HG03159 (cell line): ENCODE measurements at regions not wholly inside any gene's neighbourhood (a gene's known extent, or its start where the extent isn't known, plus 50 kb on each side); places are given as distances from the start of the nearest gene placed in this dataset.
"Not testable (repeated sequence)": the region's sequence is repeated elsewhere in the genome, so short reads cannot be mapped to it uniquely, and the experiment has no call there.

Experiments used
- ATAC-seq: cut with Tn5 transposase; IDR thresholded peaks from one replicate; pipeline ENCODE4 v1.9.1; 2021; ENCODE audit warnings: mild to moderate bottlenecking, moderate library complexity; ENCODE audit not compliant: unreplicated experiment

DNA sequence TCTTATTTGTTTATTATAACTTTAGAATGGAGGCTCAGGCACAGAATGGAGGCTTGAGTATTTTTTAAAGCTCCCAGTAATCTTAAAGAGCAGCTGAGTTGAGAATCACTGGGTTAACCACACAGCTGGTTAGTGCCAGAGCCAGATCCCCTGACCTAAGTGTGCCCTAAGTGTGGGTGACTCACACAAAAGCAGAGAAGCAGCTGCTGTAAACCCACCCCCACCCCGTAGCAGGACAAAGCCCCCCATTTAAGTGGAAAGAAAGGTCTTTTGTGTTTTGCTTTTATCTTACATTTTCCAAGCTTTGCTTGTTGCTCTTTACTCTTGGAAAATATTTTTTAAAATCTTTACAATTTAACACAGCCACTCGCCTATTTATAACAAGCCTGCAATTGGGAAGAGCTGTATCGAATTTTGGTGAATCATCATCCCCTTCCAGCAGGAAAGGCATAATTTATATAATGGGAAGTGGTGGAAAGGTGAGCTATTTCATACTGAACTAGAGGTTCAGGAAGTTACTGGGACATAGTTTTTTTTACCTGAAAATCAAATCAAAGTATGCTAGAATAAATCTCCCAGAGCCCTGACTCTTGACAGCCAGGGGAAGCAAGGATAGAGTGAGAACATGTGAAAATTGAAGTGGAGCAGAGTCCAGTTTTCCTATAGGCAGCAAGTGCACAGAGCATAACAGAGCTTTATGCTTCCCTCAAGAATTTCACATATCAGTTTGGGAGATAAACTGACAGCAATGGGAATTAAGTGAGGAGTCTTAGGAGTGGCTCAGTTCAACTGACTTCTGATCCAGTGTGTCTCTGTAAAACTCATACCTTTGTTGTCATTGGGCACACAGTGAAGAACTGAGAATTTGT is 405.7 kb downstream of the AASDHPPT start:
- ATAC-seq: no peak

DNA sequence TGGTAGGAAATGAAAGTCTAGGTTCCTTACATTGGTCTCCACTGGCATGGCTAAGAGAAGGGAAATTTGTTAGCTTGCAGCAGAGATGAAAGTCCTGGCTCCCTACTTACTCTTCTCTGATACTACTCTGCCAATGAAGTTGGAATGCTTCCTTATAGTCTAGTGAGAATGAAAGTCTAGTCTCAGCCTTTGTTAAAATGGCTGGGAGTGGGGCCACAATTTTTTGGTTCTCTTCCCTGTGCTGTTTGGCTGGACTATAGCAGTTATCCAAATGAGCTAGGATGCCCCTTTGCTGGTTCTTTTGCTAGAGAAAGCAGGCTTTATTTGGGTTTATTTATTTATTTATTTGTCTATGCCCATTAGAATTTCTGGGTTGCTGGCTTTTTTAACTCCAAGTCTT is 414.3 kb downstream of the AASDHPPT start:
- no peak for ATAC-seq

DNA sequence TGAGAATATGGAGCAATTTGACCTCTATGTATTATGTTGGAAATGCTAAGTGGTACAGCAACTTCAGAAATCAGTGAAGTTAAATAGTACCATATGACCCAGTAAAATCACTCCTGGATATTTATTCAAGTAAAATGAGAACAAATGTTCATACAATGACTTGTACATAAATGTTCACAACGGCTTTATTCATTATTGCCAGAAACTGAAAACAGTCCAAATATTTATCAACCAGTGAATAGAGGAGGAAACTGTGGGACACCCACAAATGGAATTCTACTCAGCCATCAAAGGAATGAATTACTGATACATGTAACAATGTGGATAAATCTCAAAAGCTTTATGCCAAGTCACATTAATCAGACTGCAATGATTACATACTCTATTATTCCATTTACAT is 416.3 kb downstream of the AASDHPPT start:
- no peak for ATAC-seq

DNA sequence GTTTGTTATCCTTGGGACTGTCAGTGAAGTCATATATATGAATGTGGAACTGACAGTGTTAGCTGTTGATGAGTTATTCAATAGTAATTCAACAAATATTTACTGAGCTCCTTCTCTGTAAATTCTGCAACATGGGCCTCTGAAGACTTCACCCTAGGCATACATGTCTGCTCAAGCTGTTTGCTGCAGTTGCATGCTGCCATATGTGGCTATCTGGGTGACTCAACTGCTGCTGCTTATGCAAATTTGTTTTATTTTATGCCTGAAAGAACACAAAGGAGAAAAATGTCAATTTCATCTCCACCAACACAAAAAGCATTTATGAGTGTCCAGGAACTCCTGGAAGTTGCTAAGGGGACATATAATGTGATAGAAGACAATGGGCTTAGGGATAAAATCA is 417.6 kb downstream of the AASDHPPT start:
- no peak for ATAC-seq

DNA sequence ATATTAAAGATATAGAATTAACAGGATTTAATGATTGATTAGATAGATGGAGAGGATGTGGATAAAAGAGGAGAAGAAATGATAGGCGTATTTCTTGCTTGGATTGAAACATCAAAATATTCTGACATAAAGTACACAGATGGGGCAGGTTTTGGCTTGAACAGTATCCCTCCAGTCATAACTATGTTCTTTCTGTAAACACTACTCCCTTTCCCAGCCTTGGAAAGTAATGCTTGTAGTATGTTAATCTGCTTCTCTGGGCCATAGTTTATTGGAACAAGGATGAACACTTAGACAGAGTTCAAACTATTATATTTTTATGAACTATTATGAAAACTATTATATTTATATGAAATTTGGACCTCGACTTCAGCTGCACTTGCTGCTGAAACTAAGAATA is 419.2 kb downstream of the AASDHPPT start:
- ATAC-seq: no peak

DNA sequence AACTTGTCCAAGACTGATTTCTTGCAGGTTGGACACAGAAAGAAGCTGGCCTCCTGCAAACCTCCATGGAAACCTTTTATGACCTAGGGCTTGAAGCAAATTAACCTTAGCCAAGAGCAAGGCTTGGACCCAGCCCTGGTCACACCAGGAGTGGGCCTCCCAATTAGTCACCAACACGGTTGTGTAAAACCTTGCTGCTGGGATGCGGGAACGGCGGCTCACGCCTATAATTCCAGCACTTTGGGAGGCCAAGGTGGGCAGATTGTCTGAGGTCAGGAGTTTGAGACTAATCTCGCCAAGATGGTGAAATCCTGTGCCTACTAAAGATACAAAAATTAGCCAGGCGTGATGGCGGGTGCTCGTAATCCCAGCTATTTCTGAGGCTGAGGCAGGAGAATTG is 419.9 kb downstream of the AASDHPPT start:
- ATAC-seq: no peak

DNA sequence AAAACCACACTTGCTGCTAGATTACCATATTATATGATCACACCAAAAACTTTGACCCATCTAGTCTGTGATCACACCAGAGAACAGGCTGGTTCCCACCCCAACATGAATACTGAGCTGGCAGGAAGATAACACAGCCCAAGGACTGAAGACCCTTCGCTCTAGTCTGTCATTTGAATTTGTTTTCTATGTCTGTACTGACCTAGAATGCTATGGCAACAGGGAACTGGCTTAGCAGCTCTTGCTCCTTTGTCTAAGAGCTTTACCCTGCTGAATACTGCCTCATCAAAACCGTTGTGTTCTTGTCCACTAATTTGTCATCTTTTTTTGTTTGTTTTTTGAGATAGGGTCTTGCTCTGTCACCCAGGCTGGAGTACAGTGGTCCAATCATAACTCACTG is 420.4 kb downstream of the AASDHPPT start:
- no peak for ATAC-seq

DNA sequence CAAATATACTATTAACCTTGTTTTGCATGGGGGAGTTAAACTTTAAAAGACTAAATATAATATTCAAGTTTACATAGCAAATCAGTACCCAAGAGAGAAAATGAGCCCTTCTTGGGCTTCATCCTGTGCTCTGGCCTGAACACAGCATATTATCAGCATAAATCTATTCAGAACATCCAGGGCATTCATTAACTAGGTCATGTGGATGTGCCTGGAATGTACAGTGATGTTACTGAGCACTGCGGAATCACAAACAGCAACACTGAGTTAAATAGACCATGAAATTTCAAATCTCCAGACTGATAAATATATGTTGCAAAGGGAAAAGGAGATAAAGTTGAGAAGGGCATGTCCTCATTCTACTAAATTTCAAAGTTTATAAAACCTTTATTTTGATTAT is 426.4 kb downstream of the AASDHPPT start:
- no peak for ATAC-seq

DNA sequence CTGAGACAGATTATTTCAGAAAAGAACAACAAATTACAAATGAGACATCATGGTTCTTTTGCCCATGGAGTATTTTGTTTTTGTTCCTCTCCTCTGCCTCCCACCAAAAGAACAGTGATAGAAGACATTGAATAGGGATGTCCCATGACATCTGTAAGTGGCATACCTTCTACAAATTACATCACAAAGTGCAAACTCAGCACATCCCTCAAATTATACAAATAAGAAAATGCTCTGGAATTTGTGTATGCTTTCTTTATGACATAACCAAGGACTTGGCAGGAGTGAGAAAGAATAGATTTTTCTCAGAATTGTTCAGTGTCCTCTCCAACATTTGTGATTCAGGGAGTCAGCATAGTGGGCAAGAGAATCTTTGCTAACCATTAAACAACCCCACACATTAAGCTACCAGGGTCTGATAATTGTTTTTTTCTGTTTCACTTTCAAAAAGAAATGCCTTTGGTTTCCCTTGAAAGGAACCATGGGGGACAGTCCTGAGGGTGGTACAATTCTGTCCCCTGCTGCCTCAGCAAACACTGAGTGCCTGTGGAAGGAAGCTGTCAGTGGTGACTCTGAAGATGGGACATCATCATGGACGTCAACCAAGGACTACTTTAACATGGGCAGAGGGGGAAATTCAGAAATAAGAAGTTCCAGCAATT is 430.3 kb downstream of the AASDHPPT start:
- no peak for ATAC-seq

DNA sequence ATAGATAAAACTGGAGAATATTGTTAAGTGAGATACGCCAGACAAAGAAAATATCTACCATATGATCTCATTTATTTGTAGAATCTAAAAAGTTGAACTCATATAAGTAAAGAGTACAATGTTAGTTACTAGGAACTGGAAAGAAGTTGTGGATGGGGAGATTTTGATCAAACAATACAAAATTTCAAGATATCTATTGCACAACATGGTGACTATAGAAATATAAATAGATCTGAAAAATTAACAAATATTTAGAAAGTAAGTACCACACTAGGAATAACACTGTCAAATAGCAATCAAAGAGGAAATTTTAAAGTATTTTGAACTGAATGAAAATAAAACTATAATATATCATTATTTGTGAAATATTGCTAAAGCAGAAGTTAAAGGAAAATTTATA is 437.2 kb downstream of the AASDHPPT start:
- ATAC-seq: no peak

DNA sequence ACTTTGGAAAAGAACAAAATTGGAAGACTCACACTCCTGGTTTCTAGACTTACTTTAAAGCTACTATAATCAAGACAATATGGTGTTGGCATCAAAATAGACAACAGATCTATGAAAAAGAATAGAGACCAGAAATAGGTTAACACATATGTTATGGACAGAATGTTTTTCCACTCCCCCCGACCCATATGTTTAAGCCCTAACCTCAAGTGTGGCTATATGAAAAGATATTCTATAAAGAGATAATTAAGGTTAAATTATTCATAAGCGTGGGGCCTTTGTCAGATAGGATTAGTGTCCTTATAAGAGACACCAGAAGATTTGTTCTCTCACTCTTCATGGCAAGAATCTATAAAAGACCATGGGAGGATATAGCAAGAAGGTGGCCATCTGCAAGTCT is 440.0 kb downstream of the AASDHPPT start:
- ATAC-seq: no peak

DNA sequence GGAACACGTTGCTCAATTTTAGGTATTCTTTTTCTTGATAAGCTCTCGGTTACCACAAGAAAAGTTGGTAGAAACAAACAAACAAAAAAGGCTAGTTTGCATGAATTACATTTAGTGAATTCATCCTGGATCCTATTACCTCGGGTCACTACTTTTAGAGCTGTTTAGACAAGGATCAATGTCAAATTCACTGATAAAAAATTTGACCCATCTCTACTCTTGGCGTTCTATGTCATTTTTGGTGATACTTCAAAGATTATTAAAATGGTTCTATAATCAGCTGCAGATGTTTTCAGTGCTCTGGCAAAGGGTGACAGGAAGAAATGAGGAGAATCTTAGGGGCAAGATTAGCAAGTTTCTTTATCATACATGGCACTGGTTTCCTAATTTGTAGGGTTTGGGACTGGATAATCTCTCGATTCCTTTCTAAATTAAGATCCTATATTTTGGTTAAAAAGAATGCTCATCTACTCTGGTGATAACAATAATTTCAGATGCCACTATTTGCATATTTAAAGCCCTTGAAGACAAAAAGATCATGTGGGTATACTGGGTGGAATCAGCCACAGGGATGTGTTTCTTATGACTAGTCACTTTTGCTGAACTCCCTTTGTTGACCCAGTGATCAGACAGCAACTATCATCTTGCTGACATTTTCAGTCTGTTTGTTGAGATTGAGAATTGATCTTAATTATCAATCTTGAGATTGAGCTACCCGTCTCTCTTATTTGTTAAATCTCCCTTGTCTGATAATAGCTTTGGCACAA is 442.9 kb downstream of the AASDHPPT start:
- no peak for ATAC-seq

DNA sequence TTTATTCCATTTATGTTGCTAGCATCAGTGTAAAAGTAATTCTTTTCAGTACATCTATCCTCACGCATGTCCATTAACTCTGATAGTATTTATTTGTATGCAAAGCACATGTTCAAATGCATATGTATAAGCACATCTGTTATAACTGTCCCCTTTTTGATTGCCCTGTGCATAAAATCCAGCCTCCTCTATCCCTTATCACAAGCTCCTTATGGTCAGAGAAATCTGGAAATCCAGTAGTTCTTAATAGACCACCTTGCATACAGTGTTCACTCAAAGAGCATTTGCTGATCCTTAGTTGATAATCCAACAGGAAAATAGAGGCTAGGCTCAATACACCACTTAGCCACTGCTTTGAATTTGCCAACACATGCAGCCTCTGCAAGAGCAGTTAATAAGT is 443.5 kb downstream of the AASDHPPT start:
- no peak for ATAC-seq

DNA sequence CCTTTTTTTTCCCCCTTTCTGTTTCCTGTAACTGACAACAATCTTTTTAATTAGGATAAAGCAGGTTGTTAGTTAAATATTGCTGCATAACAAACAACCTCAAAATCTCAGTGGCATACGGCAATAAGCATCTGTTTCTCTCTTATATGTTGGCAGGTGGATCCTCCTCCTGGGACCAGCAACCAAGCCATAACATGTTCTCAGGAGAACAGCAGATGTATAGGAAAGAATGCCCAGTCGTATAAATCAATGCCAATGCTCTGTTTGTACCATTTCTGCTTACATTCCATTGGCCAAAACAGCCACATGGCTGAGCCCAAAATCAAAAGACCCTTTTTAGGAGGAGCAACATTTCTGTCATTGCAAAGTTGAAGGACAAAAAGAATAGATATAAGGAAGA is 445.7 kb downstream of the AASDHPPT start:
- ATAC-seq: no peak

DNA sequence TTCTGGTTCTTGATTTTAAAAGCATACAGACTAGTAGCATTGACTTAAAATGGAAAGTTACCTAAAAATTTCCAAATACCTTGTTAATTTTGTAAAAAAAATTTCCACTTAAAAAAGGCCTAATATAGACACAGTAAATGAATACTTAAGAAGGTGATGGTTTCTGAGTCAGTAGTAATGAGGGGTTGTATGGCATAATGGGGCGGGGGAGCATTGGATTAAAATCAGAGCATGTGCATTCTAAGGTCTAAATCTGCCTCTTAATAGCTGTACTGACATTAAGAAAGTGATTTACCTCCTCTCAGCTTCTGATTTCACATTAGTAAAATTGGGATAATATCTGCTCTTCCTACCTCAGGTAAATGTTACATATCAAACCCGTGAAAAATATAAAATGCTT is 446.5 kb downstream of the AASDHPPT start:
- ATAC-seq: no peak

DNA sequence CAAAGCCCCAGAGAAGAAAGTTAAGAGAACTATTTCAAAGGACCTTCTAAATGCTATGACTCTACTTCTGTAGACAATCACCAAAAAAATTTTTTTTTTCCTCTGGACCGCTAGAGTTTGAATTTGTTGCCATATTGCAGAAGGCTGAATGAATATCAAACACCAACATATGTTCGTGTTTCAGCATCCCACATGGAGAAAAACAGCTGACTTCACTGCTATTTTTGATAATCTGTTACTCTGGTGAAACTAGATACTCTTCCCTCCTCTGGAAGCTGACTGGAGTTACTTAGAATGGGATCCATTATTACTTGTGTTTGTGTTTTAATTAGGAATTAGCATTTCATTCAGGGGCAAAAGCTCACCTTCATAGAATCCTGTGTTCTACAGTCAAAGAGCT is 447.0 kb downstream of the AASDHPPT start:
- ATAC-seq: no peak

DNA sequence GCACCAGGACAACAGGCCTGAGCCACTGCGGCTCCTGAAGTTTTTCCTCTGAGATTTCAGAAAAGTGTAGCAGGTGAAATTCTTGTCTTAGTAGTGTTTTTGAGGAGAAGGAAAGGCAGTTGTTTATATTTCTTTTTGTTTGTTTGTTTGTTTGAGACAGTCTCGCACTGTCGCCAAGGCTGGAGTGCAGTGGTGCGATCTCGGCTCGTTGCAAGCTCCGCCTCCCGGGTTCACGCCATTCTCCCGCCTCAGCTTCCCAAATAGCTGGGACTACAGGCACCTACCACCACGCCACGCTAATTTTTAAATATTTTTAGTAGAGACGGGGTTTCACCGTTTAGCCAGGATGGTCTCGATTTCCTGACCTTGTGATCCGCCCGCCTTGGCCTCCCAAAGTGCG is 454.2 kb downstream of the AASDHPPT start:
- ATAC-seq: not testable (repeated sequence)

DNA sequence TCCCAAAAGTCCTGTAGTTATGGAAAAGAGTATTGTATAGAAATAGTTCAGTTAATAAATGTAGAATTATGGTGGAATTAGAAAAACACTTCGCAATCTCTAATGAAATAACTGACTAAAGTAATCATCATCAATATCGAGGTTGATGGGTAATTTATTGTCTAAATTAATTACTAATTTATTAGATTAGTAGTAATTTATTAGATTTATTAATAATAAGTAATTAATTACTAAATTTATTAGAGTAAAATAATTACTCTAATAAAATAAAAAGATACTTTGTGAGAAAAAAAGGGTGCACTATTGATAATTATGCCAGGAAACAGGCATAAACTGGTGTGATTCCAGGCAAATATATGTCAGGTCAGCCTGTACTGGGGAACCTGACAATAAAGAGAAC is 455.6 kb downstream of the AASDHPPT start:
- ATAC-seq: no peak

DNA sequence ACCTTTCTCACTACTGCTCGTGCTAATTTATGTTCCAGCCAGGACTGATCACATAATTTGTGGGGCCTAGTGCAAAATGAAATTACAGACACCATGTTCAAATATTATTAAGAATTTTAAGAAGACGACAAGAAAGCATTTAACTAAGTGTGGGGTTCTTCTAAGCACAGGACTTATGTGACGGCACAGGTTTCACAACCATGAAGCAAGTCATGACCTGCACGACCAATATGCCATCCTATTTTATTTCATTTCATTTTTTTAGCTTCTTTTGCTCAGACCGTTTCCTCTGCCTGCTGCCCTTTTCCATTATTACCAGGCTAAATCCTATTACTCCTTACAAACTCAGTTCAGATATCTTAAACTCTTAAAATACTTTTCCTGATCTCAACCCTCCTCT is 462.5 kb downstream of the AASDHPPT start:
- ATAC-seq: no peak

DNA sequence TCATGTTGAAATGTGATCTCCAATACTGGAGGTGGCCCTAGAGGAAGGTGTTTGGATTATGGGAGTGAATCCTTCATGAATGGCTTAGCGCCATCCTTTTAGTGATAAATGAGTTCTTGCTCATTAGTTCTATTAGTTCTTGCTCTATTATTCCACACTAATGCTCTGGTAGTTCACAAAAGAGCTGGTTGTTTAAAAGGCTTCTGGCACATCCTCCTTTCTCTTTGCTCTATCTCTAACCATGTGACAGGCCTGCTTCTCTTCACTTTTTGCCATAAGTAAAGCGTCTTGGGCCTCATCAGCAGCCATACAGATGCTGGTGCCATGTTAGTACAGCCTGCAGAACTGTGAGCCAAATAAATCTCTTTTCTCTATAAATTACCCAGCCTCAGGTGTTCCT is 469.9 kb downstream of the GUCY1A2 start:
- ATAC-seq: no peak

DNA sequence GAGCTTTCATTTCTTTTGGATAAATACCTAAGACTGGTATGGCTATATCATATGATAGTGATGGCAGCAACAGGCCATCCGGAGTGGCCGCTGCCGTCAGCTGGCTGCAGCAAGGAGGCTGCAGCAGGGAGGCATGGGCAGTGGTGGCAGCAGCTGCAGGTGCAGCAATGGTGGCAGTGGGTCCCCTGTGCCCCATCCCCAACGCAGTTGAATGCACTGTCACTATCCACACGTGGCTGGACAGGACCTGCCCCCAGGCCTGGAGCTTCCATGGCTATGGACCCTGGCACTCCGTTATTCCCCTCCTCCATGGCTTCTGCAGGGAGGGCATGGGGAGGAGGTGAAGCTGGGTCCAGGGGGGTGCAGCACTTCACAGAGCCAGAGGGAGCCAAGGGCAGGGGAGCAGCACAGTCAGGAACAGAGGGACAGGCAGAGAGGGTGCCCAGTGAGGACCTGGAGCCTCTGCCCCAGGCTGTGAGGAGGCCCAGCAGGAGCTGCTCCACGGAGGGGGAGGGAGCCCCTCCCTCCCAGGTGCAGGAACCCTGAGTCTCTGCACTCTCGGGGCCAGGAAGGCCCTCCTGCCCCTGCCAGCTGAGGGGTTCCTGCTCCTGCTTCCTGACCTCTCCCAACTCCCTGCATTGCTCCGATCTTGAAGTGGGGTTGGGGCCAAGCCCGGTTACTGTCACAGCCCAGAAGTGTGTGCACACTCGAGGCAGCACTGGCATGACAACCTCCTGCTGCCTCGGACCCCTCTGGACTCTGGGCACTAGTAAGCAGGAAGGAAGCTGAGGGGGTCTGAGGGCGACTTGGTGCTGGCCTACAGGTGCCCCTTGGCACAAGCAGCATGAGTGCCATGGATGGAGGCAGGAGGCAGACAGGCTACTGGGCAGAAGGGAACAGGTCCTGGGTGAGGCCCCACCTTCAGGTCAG is 466.3 kb downstream of the GUCY1A2 start:
- no peak for ATAC-seq
